GM21825 (cell line): ENCODE measurements at regions not wholly inside any gene's neighbourhood (a gene's known extent, or its start where the extent isn't known, plus 50 kb on each side); places are given as distances from the start of the nearest gene placed in this dataset.

Source experiments
- ATAC-seq: cut with Tn5 transposase; IDR thresholded peaks from one replicate; pipeline ENCODE4 v1.9.1; 2021; ENCODE audit warnings: mild to moderate bottlenecking, moderate library complexity; ENCODE audit not compliant: unreplicated experiment

GRCh38 chrX:125778261-125778660, 387.8 kb downstream of the DCAF12L2 start:
- no peak for ATAC-seq

- ATAC-seq: no peak
Measured at GRCh38 chrX:125782184-125782583, 383.9 kb downstream of the DCAF12L2 start.

GRCh38 chrX:125786316-125786715, 379.8 kb downstream of the DCAF12L2 start:
- ATAC-seq: no peak

DNA sequence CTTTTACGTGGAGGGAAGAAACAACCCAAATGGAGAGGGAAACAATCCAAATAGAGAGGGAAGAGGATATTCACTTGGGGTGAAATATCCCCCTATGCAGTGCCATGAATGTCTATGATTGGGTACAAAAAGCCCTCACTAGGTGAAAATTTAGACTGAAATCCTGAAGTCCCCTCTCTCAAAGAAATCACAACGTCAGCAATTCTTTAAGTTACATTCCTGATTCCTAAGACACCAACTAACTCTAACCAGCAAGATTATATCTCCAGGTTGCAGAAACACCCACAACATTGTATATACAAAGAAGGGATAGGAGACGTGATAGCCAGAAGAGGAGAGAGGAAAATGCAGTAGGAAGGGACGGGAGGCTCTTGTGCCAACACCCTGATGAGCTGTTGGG, 374.3 kb downstream of the DCAF12L2 start:
- ATAC-seq: no peak

GRCh38 chrX:125810856-125811255, 355.2 kb downstream of the DCAF12L2 start:
- no peak for ATAC-seq

- no peak for ATAC-seq
Measured at GRCh38 chrX:125826080-125826479, 340.0 kb downstream of the DCAF12L2 start.

GRCh38 chrX:125826774-125827451, 339.2 kb downstream of the DCAF12L2 start:
- ATAC-seq: no peak

DNA sequence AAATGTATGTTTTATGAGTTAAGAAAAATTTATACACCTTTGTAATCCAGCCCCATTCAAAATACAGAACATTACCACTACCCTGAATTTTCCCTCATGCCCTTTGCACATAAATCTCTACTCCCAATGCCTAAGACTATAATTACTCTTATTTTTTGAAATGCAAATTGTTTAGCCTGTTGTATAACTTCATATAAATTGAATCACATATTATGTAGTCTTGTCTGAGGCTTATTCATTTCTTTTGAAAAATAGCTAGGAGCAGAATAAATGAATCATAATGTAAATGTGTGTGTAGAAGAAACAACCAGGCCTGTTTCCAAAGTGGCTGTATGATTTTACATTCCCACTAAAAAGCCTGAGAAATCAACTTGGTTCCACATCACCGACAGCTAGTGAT, 319.8 kb downstream of the DCAF12L2 start:
- no peak for ATAC-seq

GRCh38 chrX:125850693-125851092, 315.4 kb downstream of the DCAF12L2 start:
- ATAC-seq: no peak

DNA sequence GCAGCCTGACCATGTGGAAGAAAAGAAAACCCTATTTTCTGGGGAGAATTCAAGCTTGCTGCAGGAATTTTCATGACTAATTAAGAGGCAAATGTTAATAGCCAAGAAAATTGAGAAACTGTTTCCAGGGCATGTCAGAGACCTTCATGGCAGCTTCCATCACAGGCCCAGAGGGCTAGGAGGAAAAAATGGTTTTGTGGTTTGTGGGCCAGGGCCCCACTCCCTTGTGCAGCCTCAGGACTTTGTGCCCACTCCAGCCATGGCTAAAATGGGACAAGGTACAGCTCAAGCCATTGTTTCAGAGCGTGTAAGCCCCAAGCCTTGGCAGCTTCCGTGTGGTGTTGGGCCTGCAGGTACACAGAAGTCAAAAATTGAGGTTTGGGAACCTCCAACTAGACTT, 282.9 kb downstream of the DCAF12L2 start:
- ATAC-seq: no peak

DNA sequence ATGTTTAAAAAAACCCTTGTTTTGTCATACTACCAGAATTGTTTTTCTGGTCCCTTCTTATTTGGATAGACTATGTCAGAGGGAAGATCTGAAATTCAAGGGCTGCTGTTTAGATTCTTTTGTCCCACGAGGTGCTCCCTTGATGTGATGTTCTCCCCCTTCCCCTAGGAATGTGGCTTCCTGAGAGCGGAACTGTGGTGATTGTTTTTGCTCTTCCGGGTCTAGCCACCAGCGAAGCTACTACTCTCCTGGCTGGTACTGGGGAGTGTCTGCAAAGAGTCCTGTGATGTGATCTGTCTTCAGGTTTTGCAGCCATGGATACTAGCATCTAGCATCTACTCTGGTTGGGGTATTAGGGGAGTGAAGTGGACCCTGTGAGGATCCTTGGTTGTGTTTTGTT, 271.1 kb downstream of the DCAF12L2 start:
- no peak for ATAC-seq

DNA sequence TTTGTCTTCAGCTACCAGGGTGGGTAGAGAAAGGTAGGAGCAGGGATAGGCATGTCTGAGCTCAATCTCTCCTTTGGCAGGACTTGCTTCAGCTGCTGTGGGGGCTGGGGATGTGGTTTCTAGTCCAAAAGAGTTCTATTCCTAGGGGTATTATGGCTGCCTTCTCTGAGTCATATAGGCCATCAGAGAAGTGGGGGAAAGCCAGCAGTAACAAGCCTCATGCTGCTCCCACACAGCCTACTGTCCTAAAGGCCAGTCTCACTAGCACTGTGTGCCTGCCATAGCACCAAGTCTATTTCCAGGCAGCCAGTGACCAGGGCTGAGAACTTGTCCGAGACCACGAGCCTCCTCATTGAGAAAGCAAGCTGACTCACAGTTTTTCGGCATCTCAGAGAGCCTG, 270.6 kb downstream of the DCAF12L2 start:
- ATAC-seq: no peak

DNA sequence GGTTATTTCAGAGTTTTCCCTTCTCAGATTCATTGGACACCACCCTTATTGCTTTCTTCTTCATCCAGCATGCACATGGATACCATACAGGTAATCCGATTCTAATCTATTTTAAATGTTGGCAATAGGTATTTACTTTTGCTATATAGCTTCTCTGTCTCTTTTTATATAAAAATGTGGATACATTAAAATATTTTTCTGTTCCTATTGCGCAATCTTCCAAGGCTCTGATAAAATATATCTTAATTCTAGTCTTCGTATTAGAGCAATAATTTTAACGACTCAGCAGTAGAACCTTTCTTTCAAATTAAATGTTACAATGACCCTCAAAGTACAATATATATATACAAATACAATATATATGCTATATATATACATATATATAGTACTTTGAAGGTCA, 239.8 kb downstream of the DCAF12L2 start:
- no peak for ATAC-seq

GRCh38 chrX:125940985-125941384, 225.1 kb downstream of the DCAF12L2 start:
- ATAC-seq: no peak

DNA sequence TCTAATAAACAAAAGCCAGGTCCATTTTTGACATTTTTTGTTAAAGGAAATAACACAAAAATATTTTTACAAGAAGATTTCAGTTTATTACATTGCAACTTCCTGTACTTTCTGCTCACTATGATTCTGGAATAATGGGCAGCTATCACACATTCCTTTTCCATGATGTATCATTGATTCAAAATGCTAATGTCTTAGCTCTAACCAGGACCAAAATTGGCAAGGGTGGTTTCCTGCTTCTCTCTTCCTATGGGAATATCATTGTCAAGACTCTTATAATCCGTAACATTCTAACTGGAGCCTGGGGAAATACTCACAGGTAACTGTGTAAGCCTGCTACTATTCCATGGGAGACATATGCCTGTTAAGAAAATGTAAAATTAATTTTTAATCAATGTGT, 218.6 kb downstream of the DCAF12L2 start:
- no peak for ATAC-seq

GRCh38 chrX:125952973-125953372, 213.1 kb downstream of the DCAF12L2 start:
- ATAC-seq: no peak

DNA sequence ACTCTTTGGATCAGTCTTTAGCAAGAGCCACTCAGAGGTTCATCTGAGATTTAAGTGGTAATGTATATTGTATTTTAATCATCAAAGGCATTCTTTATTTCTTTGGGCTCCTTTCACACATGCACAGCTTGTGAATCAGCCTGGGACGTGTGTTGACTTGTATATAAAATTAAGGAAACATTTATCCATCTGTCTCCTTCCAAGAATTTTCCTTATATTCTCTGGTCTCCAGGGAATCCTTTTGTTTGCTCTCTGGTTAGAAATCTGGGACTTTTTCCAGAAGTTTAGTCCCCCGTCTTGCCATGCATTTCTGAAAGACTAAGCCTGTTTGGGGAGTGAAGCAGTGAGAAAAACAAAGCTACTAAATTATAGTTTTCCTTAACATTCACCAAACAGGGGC, 212.3 kb downstream of the DCAF12L2 start:
- ATAC-seq: no peak

DNA sequence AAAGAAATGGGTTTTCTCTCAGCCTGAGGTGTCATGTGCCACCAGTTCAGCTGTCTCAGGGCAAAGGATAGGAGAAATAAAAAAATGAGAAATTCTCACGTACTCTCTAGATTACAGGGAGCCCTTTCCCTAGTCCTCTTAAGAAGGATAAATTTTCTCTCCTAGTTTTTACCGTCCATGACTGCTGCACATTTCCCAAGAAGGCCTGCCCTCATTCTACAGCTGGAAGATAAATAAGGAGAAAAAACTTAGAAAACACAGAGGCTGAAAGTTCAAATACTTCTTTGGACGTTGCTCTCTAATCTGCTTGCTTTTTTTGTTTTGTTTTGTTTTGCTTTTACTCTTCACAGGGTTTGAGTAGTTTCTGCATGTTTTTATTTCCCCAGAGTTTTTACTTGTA, 211.9 kb downstream of the DCAF12L2 start:
- no peak for ATAC-seq

GRCh38 chrX:125977851-125978250, 188.2 kb downstream of the DCAF12L2 start:
- ATAC-seq: no peak

DNA sequence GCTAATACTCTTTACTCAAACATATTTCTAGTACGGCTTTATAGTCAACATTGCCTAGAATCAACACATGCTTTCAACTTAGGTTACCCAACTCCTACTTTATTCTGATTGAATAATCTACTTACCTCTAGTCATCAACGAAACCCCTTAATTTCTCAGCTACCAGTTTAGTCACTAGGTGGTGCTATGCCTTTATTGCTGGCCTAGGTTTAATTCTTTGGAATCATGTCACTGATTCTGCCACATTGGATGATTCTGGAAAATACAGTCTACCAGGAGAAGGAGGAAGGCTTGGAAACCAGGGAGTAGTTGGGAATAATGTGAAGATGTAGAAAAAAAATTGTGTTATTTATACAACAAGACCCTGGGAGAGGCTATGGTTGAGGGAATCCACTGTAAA, 167.7 kb downstream of the DCAF12L2 start:
- ATAC-seq: no peak

GRCh38 chrX:126027229-126027628, 138.9 kb downstream of the DCAF12L2 start:
- no peak for ATAC-seq

DNA sequence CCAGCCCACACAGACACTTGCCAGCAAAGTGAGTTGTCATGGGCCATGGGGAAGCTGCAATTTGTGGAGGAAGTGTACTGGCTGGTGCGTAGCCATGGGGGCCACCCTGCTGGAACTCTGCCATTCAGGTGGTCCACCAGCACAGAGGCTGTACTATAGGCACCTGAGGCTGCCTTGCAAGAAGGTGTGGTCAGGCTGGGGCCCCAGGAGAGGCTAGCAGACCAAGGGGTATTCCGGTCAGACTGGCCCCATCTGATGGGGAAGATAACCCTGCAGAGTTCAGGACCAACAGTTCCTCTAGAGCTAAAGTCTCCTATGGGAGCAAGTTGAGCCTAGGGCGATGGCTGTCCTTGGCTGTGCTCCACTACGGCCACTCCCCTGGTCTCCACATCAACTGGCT, 136.1 kb downstream of the DCAF12L2 start:
- no peak for ATAC-seq

GRCh38 chrX:126063984-126064383, 102.1 kb downstream of the DCAF12L2 start:
- no peak for ATAC-seq
